ENCODE measurements at regions not wholly inside any gene's neighbourhood (a gene's known extent, or its start where the extent isn't known, plus 50 kb on each side); places are given as distances from the start of the nearest gene placed in this dataset.

DNA sequence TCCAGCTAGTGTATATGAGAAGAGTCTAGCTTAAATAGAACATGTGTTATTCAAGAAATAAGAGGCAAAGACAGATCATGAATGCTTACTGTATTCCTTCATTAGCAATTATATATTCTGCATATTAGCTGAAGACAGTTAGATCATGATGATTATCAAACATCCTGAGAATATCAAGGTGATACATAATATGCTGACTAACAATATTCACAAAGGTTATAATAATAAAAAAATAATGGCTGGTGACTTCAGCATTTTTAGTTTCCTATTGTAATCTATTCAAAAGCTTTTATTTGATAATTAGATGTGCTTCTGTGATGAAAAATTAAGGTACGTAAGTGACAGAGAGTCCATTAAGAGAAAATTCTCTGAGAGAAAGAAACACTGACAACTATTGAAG is 511.4 kb downstream of the PCDH17 start:
- TF ChIP-seq, protein P1, sequence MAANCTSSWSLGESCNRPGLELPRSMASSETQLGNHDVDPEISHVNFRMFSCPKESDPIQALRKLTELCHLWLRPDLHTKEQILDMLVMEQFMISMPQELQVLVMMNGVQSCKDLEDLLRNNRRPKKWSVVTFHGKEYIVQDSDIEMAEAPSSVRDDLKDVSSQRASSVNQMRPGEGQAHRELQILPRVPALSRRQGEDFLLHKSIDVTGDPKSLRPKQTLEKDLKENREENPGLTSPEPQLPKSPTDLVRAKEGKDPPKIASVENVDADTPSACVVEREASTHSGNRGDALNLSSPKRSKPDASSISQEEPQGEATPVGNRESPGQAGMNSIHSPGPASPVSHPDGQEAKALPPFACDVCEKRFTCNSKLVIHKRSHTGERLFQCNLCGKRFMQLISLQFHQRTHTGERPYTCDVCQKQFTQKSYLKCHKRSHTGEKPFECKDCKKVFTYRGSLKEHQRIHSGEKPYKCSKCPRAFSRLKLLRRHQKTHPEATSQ (tag by site-specific recombination; IDR thresholded peaks at IDR 0.05): no peak
- TF ChIP-seq, protein P2, sequence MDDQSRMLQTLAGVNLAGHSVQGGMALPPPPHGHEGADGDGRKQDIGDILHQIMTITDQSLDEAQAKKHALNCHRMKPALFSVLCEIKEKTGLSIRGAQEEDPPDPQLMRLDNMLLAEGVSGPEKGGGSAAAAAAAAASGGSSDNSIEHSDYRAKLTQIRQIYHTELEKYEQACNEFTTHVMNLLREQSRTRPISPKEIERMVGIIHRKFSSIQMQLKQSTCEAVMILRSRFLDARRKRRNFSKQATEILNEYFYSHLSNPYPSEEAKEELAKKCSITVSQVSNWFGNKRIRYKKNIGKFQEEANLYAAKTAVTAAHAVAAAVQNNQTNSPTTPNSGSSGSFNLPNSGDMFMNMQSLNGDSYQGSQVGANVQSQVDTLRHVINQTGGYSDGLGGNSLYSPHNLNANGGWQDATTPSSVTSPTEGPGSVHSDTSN (CRISPR knock-in tag; IDR thresholded peaks at IDR 0.05): no peak
- TF ChIP-seq KLF16 (tag by site-specific recombination; IDR thresholded peaks at IDR 0.05) (no peak), ZNF223 (tag by site-specific recombination; IDR thresholded peaks at IDR 0.05) (no peak), ZNF239 (tag by site-specific recombination; IDR thresholded peaks at IDR 0.05) (no peak), TRIM28 (IDR thresholded peaks at IDR 0.05; ENCODE audit: borderline replicate concordance, low read length) (no peak), OVOL3 (tag by site-specific recombination; IDR thresholded peaks at IDR 0.05) (no peak), ZNF366 (tag by site-specific recombination; conservative IDR thresholded peaks at IDR 0.05) (no peak), MYNN (tag by site-specific recombination; IDR thresholded peaks at IDR 0.05; ENCODE audit: borderline replicate concordance) (no peak)
- POLR2A ChIA-PET: no interaction called here

GRCh38 chr13:58144616-58145015 is 513.1 kb downstream of the PCDH17 start:
- CTCF ChIA-PET: no interaction called here
- no peak for TF ChIP-seq ZNF510 (tag by site-specific recombination; IDR thresholded peaks at IDR 0.05; ENCODE audit: insufficient replicate concordance)
- TF ChIP-seq ZNF2 (tag by site-specific recombination; IDR thresholded peaks at IDR 0.05): no peak
- no peak for TF ChIP-seq ZNF214 (tag by site-specific recombination; IDR thresholded peaks at IDR 0.05; ENCODE audit: borderline replicate concordance)
- no peak for TF ChIP-seq ZNF311 (tag by site-specific recombination; IDR thresholded peaks at IDR 0.05; ENCODE audit: borderline replicate concordance)
- TF ChIP-seq, protein P3, sequence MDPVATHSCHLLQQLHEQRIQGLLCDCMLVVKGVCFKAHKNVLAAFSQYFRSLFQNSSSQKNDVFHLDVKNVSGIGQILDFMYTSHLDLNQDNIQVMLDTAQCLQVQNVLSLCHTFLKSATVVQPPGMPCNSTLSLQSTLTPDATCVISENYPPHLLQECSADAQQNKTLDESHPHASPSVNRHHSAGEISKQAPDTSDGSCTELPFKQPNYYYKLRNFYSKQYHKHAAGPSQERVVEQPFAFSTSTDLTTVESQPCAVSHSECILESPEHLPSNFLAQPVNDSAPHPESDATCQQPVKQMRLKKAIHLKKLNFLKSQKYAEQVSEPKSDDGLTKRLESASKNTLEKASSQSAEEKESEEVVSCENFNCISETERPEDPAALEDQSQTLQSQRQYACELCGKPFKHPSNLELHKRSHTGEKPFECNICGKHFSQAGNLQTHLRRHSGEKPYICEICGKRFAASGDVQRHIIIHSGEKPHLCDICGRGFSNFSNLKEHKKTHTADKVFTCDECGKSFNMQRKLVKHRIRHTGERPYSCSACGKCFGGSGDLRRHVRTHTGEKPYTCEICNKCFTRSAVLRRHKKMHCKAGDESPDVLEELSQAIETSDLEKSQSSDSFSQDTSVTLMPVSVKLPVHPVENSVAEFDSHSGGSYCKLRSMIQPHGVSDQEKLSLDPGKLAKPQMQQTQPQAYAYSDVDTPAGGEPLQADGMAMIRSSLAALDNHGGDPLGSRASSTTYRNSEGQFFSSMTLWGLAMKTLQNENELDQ (tag by site-specific recombination; IDR thresholded peaks at IDR 0.05; ENCODE audit: low read depth): no peak
- TF ChIP-seq, protein P2 (CRISPR knock-in tag; IDR thresholded peaks at IDR 0.05): no peak
- TF ChIP-seq ZNF555 (tag by site-specific recombination; conservative IDR thresholded peaks at IDR 0.05): no peak
- no peak for TF ChIP-seq ZNF121 (tag by site-specific recombination; IDR thresholded peaks at IDR 0.05)
- no peak for TF ChIP-seq ZNF660 (tag by site-specific recombination; IDR thresholded peaks at IDR 0.05)
- TF ChIP-seq ZFP69B (tag by site-specific recombination; IDR thresholded peaks at IDR 0.05): no peak
- TF ChIP-seq ZSCAN16 (tag by site-specific recombination; IDR thresholded peaks at IDR 0.05): no peak
- TF ChIP-seq ZBTB17 (tag by site-specific recombination; IDR thresholded peaks at IDR 0.05): no peak
- no peak for TF ChIP-seq HOXA7 (CRISPR knock-in tag; IDR thresholded peaks at IDR 0.05; ENCODE audit: borderline replicate concordance)
- no peak for TF ChIP-seq ZNF404 (tag by site-specific recombination; IDR thresholded peaks at IDR 0.05)
- TF ChIP-seq, protein P4, sequence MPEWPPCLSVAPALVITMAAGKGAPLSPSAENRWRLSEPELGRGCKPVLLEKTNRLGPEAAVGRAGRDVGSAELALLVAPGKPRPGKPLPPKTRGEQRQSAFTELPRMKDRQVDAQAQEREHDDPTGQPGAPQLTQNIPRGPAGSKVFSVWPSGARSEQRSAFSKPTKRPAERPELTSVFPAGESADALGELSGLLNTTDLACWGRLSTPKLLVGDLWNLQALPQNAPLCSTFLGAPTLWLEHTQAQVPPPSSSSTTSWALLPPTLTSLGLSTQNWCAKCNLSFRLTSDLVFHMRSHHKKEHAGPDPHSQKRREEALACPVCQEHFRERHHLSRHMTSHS (tag by site-specific recombination; IDR thresholded peaks at IDR 0.05): no peak
- no peak for TF ChIP-seq ZNF623 (tag by site-specific recombination; IDR thresholded peaks at IDR 0.05)
- TF ChIP-seq GLI4 (tag by site-specific recombination; IDR thresholded peaks at IDR 0.05): no peak
- no peak for TF ChIP-seq ZFP41 (tag by site-specific recombination; IDR thresholded peaks at IDR 0.05; ENCODE audit: borderline replicate concordance)
- no peak for TF ChIP-seq ZBTB44 (tag by site-specific recombination; IDR thresholded peaks at IDR 0.05)
- TF ChIP-seq ZNF114 (tag by site-specific recombination; IDR thresholded peaks at IDR 0.05): no peak
- no peaks in the 10 kb centered on the region for H3K9me3 ChIP-seq (ENCODE audit: control insufficient read depth, insufficient read depth, low read depth, low read length)
- no peaks in the 10 kb centered on the region for H3K4me1 ChIP-seq (ENCODE audit: control insufficient read depth, insufficient read depth, low read length)
- no peak overlapping the region for H3K4me3 ChIP-seq (ENCODE audit: low read depth, low read length)
- POLR2A ChIA-PET: no interaction called here
- H3K27ac ChIP-seq (ENCODE audit: extremely low read depth, low read depth, low read length): no peak overlapping the region
- no peaks in the 10 kb centered on the region for H3K36me3 ChIP-seq (ENCODE audit: control insufficient read depth in 2 of 2, insufficient read depth in 1 of 2, low read length in 2 of 2)

More for the DNA sequence above, 511.4 kb downstream of the PCDH17 start:
- Histone ChIP-seq H3K27ac (ENCODE audit: extremely low read depth, low read depth, low read length) (no peak overlapping the region), H3K4me1 (ENCODE audit: control insufficient read depth, insufficient read depth, low read length) (no peaks in the 10 kb centered on the region), H3K4me3 (ENCODE audit: low read depth, low read length) (no peak overlapping the region), H3K9me3 (ENCODE audit: control insufficient read depth, insufficient read depth, low read depth, low read length) (no peaks in the 10 kb centered on the region), H3K36me3 (ENCODE audit: control insufficient read depth in 2 of 2, insufficient read depth in 1 of 2, low read length in 2 of 2) (no peaks in the 10 kb centered on the region)
- CTCF ChIA-PET: no interaction called here

Measured in HEK293 (cell line).